HG03378 (cell line): ENCODE measurements at regions not wholly inside any gene's neighbourhood (a gene's known extent, or its start where the extent isn't known, plus 50 kb on each side); places are given as distances from the start of the nearest gene placed in this dataset.

Experiments used
- ATAC-seq: cut with Tn5 transposase; IDR thresholded peaks from one replicate; pipeline ENCODE4 v1.9.1; 2021; ENCODE audit warnings: mild to moderate bottlenecking, moderate library complexity; ENCODE audit not compliant: unreplicated experiment

DNA sequence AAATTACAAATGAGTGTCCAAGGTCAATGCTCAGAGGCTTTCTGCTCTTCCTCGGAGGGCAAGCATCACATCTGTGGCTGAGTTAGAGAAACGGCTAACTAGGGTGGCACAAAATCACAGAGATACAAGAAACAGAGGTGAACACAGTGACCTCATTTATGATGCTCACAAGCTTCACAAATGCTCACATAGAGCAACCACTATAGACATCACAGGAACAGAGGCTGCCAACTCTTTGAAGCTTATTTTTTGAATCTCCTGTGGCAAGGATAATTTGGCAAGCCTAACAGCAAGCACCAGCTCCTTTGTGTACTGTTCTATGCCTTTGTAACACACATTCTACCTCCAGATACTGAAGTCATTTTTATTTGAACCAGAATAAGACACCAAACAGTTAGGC, 416.5 kb upstream of the DDI1 start:
- no peak for ATAC-seq

DNA sequence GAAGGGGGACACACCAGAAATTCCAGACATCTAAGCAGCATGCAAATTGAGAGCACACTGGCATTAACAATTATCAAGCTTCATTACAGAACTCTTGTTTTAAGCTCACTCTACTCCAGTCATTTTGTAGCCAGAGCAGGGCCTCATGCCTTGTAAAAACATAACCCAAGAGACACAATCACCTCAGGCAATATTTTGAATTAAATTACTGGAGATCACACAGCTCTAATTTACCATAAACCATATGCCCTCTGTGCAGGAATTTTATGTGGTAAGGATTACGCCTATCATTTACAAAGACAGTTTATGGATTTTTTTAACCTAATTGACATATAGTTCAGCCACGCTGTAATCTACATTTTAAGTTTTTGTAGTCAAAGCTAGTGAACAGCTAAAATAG, 414.1 kb upstream of the DDI1 start:
- ATAC-seq: no peak

DNA sequence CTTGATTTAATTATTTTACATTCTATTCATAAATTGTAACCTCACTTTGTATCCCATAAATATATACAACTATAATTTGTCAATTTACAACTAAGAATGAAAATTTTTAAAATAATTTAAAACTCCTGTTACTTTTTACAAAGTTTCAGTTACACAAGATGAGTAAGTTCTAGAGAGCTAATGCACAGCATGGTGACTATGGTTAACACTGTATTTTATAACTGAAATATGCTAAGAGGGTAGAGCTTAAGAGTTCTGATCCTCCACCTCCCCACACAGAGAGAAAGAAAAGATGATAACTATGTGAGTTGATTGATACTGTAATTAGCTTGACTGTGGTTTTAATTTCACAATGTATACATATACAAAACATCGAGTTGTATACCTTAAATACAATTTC, 412.5 kb upstream of the DDI1 start:
- ATAC-seq: peak; percentile 62

- no peak for ATAC-seq
Measured at GRCh38 chr11:103624708-103625623, 411.5 kb upstream of the DDI1 start.

GRCh38 chr11:103625624-103625965, 410.8 kb upstream of the DDI1 start:
- no peak for ATAC-seq

DNA sequence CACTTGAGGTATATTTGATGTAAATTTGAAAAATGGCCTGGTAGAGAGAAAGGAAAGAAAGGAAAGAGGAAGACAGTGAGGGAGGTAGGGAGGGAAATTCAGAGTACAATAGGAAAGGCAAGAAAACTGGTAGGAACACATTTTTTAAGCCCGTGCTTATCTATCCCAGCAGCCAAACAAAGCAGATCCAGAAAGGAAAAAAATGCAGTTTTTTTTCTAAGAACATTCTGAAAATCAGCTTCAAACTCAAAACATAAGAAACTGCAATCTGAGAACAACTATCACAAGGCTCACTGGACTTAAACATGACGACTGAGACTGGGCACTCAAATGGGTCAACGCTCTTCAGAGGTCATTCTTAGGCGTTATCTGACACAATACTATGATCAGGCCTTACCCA, 408.3 kb upstream of the DDI1 start:
- no peak for ATAC-seq

DNA sequence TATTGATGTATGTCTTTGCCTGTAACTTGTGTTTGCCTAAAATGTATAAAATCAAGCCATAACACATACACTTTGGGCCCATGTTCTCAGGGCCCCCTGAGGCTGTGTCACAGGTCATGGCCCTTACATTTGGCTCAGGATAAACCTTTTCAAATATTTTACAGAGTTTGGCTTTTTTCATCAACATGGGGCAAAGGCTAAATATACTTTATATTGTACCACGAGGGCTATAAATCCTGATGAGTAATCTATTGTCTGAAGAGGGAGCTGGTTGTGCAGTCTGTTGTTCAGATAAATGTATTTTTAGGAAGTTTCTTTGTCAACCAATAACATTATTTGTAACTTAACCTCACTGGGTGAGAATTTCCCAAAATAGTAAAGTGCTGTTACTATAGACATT, 404.6 kb upstream of the DDI1 start:
- no peak for ATAC-seq

DNA sequence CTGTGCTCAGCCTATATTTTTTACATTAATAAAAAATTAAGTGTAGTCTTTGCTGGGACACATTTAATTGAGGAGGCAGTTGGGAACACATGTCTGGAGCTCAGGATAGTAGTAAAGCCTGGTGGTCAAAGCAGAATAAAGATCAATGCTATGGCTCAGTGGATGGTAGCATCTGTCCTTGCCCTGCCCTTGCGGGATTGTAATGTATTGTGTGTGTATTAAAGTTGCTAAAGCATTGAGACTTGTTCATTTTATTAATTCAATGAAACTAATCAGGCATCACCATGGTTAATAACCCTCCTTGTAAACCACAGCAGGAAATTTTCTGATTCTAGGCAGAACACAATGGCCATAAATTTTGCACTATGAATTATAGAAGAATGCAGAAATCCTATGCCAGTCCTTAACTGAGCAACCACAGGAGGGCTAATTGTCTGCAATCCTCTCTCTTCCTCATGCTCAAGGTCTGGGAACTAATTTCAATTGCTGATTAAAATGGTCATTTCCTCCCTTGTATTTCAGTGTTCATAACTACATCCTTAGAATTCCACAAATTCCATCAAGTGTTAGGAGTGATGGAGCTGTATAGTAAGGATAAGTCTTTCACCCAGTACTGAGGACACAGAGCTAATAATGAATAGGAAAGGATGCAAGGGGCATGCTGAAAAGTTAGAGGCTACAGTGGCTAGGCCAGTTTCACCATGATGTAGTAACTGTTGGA, 403.2 kb upstream of the DDI1 start:
- ATAC-seq: no peak

DNA sequence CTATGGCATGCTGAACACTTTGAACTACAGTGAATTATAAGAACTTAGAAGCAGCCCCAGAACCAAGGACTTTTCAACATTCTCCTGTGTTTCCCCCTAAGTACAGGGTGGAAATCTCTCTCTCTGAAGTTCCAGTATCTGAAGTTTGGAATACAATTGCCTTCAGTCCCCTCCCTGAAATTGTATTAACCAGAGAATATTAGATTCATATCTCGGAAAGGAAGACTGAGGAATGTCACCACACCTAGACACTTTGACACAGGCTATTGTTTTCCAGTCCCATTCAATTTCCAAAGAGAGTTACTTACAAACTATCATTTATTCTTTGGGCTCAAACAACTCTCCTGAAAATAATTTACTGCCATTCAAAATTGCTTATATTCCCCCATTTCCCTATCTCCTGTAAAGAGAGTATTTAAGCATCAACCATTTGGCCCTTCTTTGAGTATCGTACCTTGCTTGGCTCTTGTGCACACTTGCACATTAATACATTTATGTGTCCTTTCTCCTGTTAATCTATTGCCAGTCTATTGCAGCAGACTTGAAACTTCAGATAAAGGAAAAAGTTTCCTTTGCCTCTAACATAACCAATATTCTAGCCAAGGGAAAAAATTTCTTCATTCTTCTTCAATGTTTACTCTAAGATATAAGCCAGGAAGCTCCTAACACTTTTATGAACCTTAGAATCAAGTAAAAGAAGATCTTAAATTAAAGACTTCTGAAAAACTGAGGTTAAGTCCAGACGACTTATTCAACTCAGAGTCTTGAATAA, 402.4 kb upstream of the DDI1 start:
- no peak for ATAC-seq

DNA sequence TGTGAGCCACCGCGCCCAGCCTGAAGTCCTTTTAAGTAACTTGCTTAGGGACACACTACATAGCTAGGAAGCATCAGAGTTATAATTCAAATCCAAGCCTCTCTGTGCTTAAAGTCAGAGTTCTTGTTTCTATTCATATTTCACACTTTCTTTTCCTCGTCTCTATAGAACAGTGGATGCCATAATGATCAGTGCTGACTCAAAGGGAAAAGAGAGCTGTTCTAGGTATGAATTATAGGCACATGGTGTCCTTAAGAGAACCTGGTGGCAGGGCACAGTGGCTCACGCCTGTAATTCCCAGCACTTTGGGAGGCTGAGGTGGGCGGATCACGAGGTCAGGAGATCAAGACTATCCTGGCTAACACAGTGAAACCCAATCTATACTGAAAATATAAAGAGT, 400.2 kb upstream of the DDI1 start:
- ATAC-seq: no peak

GRCh38 chr11:103637295-103637694, 399.1 kb upstream of the DDI1 start:
- no peak for ATAC-seq

- ATAC-seq: no peak
Measured at GRCh38 chr11:103637831-103638230, 398.6 kb upstream of the DDI1 start.

GRCh38 chr11:103644676-103645075, 391.8 kb upstream of the DDI1 start:
- no peak for ATAC-seq

- no peak for ATAC-seq
Measured at GRCh38 chr11:103648054-103648453, 388.4 kb upstream of the DDI1 start.

- peak; percentile 69 for ATAC-seq
Measured at GRCh38 chr11:103648670-103649400, 387.6 kb upstream of the DDI1 start.

- no peak for ATAC-seq
Measured at GRCh38 chr11:103649401-103649895, 387.0 kb upstream of the DDI1 start.

GRCh38 chr11:103650330-103650729, 386.1 kb upstream of the DDI1 start:
- no peak for ATAC-seq

DNA sequence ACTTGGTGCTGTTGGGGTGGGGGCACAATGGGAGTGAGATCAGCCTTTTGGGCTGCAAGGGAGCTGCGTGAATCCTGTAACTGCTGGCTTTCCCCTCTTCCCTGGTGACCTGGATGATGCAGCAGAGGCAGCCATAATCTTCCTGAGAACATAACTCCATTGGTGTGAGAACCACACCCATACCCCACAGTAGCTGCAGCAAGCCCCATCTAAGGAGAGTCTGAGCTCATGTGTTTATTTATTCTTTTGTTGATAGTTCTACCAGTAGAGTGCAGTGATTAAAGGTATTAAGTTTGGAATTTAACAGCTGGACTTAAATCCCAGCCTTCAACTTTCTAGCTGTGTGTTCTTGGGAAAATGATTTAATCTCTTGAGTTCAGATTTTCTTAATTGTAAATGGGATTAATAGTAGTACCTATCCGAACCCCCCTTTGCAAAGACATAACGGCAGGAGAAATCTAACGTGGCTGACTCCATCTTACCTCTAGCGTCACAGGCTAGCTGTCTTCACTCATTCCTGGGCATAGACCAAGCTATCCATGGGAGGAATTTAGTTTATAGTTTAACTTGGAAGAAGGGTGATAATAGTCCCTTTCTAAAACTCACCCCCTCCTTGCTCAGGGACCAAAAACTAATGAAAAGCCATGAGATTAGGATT, 385.0 kb upstream of the DDI1 start:
- ATAC-seq: no peak

DNA sequence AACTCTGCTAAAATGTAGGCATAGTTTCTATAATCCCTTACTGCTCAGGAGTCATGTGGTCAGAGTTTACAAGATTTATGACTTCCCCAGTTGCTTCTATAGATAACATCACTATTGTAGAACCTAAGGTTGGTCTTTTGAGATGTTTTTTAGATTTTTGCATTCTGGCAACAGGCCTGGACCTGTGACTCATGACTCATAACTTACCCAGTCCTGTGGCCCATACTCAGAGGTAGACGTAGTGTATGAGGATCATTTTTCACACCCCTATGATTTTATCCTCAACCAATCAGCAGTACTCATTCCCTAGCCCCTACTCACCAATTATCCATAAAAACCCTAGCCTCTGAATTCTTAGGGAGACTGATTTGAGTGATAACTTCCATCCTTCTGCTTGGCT, 384.4 kb upstream of the DDI1 start:
- ATAC-seq: no peak

DNA sequence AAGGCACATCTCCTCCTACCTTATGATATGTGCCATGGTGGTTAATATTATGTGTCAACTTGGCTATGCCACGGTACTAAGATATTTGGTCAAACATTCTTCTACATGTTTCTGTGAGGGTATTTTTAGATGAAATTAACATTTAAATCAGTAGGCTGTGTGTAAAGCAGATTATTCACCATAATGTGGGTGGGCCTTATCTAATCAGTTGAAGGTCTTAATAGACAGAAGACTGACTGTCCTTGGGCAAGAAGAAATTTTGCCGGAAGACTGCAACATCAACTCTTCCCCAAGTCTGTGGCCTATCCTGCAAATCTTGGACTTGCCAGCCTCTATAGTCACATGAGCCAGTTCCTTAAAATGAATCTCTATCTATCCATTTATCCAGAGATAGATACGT, 380.1 kb upstream of the DDI1 start:
- no peak for ATAC-seq
